ENCODE measurements at regions not wholly inside any gene's neighbourhood (a gene's known extent, or its start where the extent isn't known, plus 50 kb on each side); places are given as distances from the start of the nearest gene placed in this dataset.
"Not testable (repeated sequence)": the region's sequence is repeated elsewhere in the genome, so short reads cannot be mapped to it uniquely, and the experiment has no call there.

- Histone ChIP-seq H3K79me2 (ENCODE audit: control insufficient read depth, insufficient read depth, low read length) (peaks cover 1% of the 10 kb centered on the region), H2AFZ (ENCODE audit: control insufficient read depth, low read length) (no peak overlapping the region), H3K9ac (ENCODE audit: control insufficient read depth, extremely low read depth, insufficient read depth, low read length) (no peak overlapping the region), H3K4me2 (ENCODE audit: control insufficient read depth, extremely low read depth, insufficient read depth, low read depth, low read length) (no peak overlapping the region), H3K4me3 (ENCODE audit: control insufficient read depth in 2 of 3, extremely low read depth in 1 of 3, insufficient read depth in 2 of 3, low read depth in 1 of 3, low read length in 3 of 3) (no peak overlapping the region), H3K27ac (ENCODE audit: control insufficient read depth, insufficient read depth, low read length) (no peak overlapping the region), H4K20me1 (ENCODE audit: control insufficient read depth, extremely low read depth, insufficient read depth, low read length) (no peaks in the 10 kb centered on the region), H3K9me3 (ENCODE audit: control insufficient read depth, low read depth, low read length) (no peaks in the 10 kb centered on the region), H3K27me3 (ENCODE audit: control insufficient read depth, extremely low read depth, insufficient read depth, low read length) (no peaks in the 10 kb centered on the region), H3K36me3 (ENCODE audit: control insufficient read depth in 2 of 2, extremely low read depth in 1 of 2, insufficient read depth in 2 of 2, low read length in 2 of 2) (peaks cover 0 to 5% of the 10 kb centered on the region in 2 experiments), H3K9me1 (ENCODE audit: control insufficient read depth, extremely low read depth, insufficient read depth, low read length) (no peaks in the 10 kb centered on the region), H3K4me1 (ENCODE audit: control insufficient read depth, extremely low read depth, insufficient read depth, low read length) (peaks cover 41% of the 10 kb centered on the region)
- no peak for TF ChIP-seq CTCF (optimal IDR thresholded peaks at IDR 0.05 in 1 of 3, IDR thresholded peaks at IDR 0.05 in 1 of 3, conservative IDR thresholded peaks at IDR 0.05 in 1 of 3; ENCODE audit: extremely low read depth in 1 of 3, insufficient read depth in 2 of 3, low read length in 3 of 3)
- TF ChIP-seq EZH2 (IDR thresholded peaks at IDR 0.05; ENCODE audit: low read length), result no peak
- dilution Hi-C loops (cut with MboI; ENCODE audit: extremely low pct_ligation_motif_present, low sequenced_read_pairs), result no loop called here
- no peak for DNase-seq (ENCODE audit: low read depth, low spot score)
- no peak for FAIRE-seq
Measured at GRCh38 chrX:46324166-46324565, 221.1 kb downstream of the ZNF674 start.

GRCh38 chrX:46322929-46323328 lies 222.3 kb downstream of the ZNF674 start:
- H2AFZ ChIP-seq (ENCODE audit: control insufficient read depth, low read length); H3K4me2 ChIP-seq (ENCODE audit: control insufficient read depth, extremely low read depth, insufficient read depth, low read depth, low read length); DNase-seq (ENCODE audit: low read depth, low spot score); H3K9ac ChIP-seq (ENCODE audit: control insufficient read depth, extremely low read depth, insufficient read depth, low read length); H4K20me1 ChIP-seq (ENCODE audit: control insufficient read depth, extremely low read depth, insufficient read depth, low read length); H3K36me3 ChIP-seq (ENCODE audit: control insufficient read depth in 2 of 2, extremely low read depth in 1 of 2, insufficient read depth in 2 of 2, low read length in 2 of 2); H3K27me3 ChIP-seq (ENCODE audit: control insufficient read depth, extremely low read depth, insufficient read depth, low read length); dilution Hi-C loops (cut with MboI; ENCODE audit: extremely low pct_ligation_motif_present, low sequenced_read_pairs); H3K4me3 ChIP-seq (ENCODE audit: control insufficient read depth in 2 of 3, extremely low read depth in 1 of 3, insufficient read depth in 2 of 3, low read depth in 1 of 3, low read length in 3 of 3); H3K9me1 ChIP-seq (ENCODE audit: control insufficient read depth, extremely low read depth, insufficient read depth, low read length); H3K27ac ChIP-seq (ENCODE audit: control insufficient read depth, insufficient read depth, low read length); H3K9me3 ChIP-seq (ENCODE audit: control insufficient read depth, low read depth, low read length); H3K79me2 ChIP-seq (ENCODE audit: control insufficient read depth, insufficient read depth, low read length); FAIRE-seq: not testable (repeated sequence)
- H3K4me1 ChIP-seq (ENCODE audit: control insufficient read depth, extremely low read depth, insufficient read depth, low read length), result peaks cover 38% of the 10 kb centered on the region

GRCh38 chrX:46321676-46322075 lies 223.5 kb downstream of the ZNF674 start:
- dilution Hi-C loops (cut with MboI; ENCODE audit: extremely low pct_ligation_motif_present, low sequenced_read_pairs), result no loop called here
- FAIRE-seq, result no peak
- H3K79me2 ChIP-seq (ENCODE audit: control insufficient read depth, insufficient read depth, low read length), result no peaks in the 10 kb centered on the region

More at GRCh38 chrX:46321676-46322075, 223.5 kb downstream of the ZNF674 start:
- Histone ChIP-seq H3K27me3 (ENCODE audit: control insufficient read depth, extremely low read depth, insufficient read depth, low read length) (no peaks in the 10 kb centered on the region), H3K27ac (ENCODE audit: control insufficient read depth, insufficient read depth, low read length) (no peak overlapping the region), H3K9me1 (ENCODE audit: control insufficient read depth, extremely low read depth, insufficient read depth, low read length) (no peaks in the 10 kb centered on the region), H3K36me3 (ENCODE audit: control insufficient read depth in 2 of 2, extremely low read depth in 1 of 2, insufficient read depth in 2 of 2, low read length in 2 of 2) (peaks cover 0 to 5% of the 10 kb centered on the region in 2 experiments), H4K20me1 (ENCODE audit: control insufficient read depth, extremely low read depth, insufficient read depth, low read length) (no peaks in the 10 kb centered on the region), H3K4me1 (ENCODE audit: control insufficient read depth, extremely low read depth, insufficient read depth, low read length) (peaks cover 39% of the 10 kb centered on the region), H2AFZ (ENCODE audit: control insufficient read depth, low read length) (no peak overlapping the region), H3K4me2 (ENCODE audit: control insufficient read depth, extremely low read depth, insufficient read depth, low read depth, low read length) (no peak overlapping the region), H3K4me3 (ENCODE audit: control insufficient read depth in 2 of 3, extremely low read depth in 1 of 3, insufficient read depth in 2 of 3, low read depth in 1 of 3, low read length in 3 of 3) (no peak overlapping the region), H3K9ac (ENCODE audit: control insufficient read depth, extremely low read depth, insufficient read depth, low read length) (no peak overlapping the region), H3K9me3 (ENCODE audit: control insufficient read depth, low read depth, low read length) (no peaks in the 10 kb centered on the region)
- DNase-seq (ENCODE audit: low read depth, low spot score), result no peak
- TF ChIP-seq EZH2 (IDR thresholded peaks at IDR 0.05; ENCODE audit: low read length), result no peak
- TF ChIP-seq CTCF (optimal IDR thresholded peaks at IDR 0.05 in 1 of 3, IDR thresholded peaks at IDR 0.05 in 1 of 3, conservative IDR thresholded peaks at IDR 0.05 in 1 of 3; ENCODE audit: extremely low read depth in 1 of 3, insufficient read depth in 2 of 3, low read length in 3 of 3), result no peak
